Hematopoietic multipotent progenitor cell treated with erythropoietin and hydrocortisone succinate and interleukin-3 and kit ligand, for 6 days (in vitro differentiated cells): ENCODE measurements at regions not wholly inside any gene's neighbourhood (a gene's known extent, or its start where the extent isn't known, plus 50 kb on each side); places are given as distances from the start of the nearest gene placed in this dataset.
"Not testable (repeated sequence)": the region's sequence is repeated elsewhere in the genome, so short reads cannot be mapped to it uniquely, and the experiment has no call there.

Experiments used
- DNase-seq: peaks from one replicate; pipeline ENCODE4 v3.0.0-alpha.2; 2015

GRCh38 chr5:32932241-32932935 lies 221.3 kb downstream of the NPR3 start:
- DNase-seq: no peak

- DNase-seq: no peak
Measured at GRCh38 chr5:32933692-32934091, 222.6 kb downstream of the NPR3 start.

DNA sequence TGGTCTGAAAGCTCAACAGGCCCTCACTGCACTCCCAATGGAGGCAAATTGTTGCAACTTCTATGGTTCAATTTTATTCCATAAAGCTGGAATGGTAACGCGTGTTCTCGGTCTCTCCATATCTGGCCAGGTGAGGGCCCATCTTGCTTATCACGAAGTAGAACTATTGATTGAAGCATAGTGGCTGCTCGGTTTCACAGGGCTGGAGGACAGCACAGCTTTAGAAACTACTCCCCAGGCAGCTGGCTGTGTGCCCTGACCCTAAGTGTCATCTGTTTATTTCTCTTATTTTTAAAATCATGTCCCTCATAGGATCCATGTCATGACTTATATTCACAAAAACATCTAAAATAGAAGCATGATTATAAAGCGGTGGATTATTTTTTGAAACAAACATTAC lies 223.4 kb downstream of the NPR3 start:
- no peak for DNase-seq

GRCh38 chr5:32935283-32935682 lies 224.2 kb downstream of the NPR3 start:
- DNase-seq: no peak

- no peak for DNase-seq
Measured at GRCh38 chr5:32936329-32936728, 225.2 kb downstream of the NPR3 start.

- peak; percentile 73 for DNase-seq
Measured at GRCh38 chr5:32942225-32942989, 231.3 kb downstream of the NPR3 start.

GRCh38 chr5:32949286-32949970 lies 238.3 kb downstream of the NPR3 start:
- DNase-seq: no peak

DNA sequence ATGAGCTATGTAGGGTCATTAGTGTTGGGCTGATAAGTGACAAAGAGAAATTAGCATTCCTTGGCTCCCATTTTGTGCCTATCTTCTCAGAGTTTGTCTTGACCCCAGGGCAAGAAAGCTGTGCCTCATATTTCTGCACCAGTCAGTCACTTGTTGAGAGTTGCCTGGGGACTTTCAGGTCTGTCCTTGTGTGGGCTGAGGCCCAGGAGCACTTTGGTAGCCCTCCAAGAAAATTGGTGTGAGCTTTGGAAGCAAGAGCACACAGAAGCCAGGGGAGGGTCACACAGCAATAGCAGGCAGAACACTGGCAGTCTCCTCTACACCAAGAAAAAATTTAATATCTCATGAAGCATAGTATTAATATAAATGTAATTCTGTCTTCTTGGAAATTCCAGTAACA lies 239.9 kb downstream of the NPR3 start:
- no peak for DNase-seq

GRCh38 chr5:32951878-32952277 lies 240.8 kb downstream of the NPR3 start:
- DNase-seq: no peak

- not testable (repeated sequence) for DNase-seq
Measured at GRCh38 chr5:32952421-32952820, 241.3 kb downstream of the NPR3 start.

DNA sequence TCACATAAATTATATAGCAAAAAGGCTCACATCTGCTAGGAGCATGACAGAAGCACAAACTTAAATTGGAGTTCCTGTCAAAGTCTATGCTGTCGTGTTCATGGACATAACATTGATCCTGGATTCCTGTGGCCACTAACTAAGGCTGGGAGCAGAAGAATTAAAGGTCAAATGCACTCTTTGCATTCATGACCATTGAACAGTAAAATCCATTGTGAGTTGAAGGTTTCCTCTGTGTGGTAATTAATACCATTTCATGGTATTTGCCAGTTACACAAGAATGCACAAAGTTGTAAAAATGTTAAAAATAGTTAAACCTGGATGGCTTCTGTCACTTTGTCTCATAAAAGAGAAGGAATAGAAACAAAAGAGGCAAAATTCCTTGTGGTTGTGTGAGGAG lies 242.6 kb downstream of the NPR3 start:
- no peak for DNase-seq

DNA sequence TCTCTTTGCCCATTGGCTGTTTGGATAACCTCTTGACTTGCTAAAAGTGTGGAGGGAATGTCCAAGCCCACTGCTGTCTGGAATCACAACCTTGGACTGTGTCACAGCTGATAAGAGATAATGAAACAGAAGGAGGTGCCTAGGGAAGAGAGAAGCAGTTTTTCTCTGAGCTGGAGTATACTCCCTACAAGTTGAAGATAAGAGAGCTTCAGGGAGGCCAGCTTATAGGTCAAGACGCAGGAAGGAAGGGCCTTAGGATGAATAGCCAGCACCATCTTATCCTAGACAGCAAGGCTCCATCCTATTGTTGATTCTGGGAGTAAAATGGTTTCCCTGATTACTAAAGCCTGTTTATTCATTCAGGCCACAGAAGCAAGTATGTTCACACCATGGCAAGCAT lies 244.7 kb downstream of the NPR3 start:
- DNase-seq: no peak

GRCh38 chr5:32960340-32961058 lies 249.4 kb downstream of the NPR3 start:
- DNase-seq: no peak

DNA sequence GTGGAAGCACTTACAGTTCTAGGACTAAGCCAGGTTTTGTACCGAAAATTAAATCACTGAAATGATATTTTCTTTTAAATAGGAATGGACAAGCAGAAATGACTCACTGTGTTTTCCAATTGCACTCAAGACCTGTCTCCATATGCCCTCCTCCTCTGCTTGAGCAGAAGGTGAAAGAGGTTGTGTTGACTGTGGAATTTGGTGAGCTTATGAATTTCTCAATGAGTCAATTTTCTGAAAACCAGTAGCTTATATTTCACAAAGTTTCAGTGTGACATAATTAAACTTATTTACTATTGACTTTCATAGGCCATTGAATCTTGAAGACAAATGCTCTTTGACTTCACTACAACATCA lies 249.9 kb downstream of the NPR3 start:
- DNase-seq: no peak

- peak; percentile 50 for DNase-seq
Measured at GRCh38 chr5:32964261-32964660, 253.1 kb downstream of the NPR3 start.

DNA sequence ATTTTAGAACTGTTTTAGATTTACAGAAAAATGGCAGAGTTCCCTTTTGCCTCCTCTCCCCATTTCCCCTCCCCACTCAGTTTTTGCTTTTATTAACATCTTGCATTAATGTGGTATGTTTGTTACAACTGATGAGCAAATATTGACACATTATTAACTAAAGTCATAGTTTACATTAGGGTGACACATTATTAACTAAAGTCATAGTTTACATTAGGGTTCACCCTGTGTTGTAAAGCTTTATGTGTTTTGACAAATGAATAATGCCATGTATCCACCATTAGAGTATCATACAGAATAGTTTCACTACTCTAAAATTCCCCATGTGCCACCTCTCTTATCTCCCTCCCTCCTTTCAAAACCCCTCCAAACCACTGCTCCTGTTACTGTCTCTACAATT lies 262.5 kb downstream of the NPR3 start:
- DNase-seq: no peak

GRCh38 chr5:32975656-32976375 lies 264.7 kb downstream of the NPR3 start:
- no peak for DNase-seq

DNA sequence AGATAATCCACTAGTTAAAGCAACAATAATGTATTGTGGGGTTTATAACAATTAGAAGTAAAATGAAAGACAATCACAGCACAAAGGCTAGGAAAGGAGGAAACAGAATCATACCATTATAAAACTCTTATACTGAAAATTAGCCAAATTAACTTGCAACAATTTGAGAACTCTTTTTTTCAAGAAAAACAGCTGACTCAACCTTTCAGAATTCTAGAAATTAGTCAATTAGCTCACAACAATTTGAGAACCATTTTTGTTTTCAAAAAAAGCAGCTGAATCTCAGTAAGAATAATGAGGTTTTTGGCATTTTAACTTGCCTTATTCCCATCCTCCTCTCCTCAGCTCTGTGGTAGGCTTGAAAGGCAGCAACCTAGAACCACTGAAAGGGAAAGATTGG lies 269.9 kb downstream of the NPR3 start:
- no peak for DNase-seq

DNA sequence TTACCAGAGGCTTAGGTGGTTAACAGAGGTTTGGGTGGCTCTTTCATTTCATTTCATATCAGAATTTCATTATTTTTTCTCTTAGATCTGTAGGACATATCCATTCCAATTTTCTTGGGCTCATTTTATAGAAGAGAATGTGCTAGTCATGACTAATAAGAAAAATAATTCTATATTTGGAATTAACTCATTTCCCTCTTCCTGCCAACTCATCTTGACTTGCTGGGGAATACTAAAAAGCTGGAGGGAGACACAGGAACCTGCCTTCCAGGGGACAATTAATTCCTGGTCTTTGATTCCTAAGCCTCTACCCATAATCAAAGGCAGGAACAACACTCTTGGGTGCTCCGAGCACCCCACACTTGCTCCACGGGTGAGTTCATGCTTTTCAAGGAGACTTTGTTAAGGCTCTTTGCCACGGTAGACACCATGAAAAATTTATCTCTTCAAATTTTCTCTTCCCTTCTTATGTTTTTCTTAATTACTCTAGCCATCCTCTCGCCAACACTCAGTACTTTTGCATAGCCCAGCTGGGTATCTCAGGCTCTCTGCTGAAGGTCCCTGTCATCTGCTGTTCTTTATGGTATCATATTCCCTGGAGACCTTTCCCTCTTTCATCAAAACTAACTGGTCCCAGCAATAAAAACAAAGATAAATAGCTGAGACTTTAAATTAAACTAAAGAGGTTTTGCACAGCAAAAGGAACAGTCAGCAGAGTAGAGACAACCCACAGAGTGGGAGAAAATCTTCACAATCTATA lies 273.9 kb downstream of the NPR3 start:
- no peak for DNase-seq

- DNase-seq: no peak
Measured at GRCh38 chr5:32989815-32990214, 278.7 kb downstream of the NPR3 start.

GRCh38 chr5:32990593-32991420 lies 279.7 kb downstream of the NPR3 start:
- DNase-seq: no peak
